A673 (cell line): ENCODE measurements at regions not wholly inside any gene's neighbourhood (a gene's known extent, or its start where the extent isn't known, plus 50 kb on each side); places are given as distances from the start of the nearest gene placed in this dataset.
"Not testable (repeated sequence)": the region's sequence is repeated elsewhere in the genome, so short reads cannot be mapped to it uniquely, and the experiment has no call there.

Source experiments
- BruUV-seq: library from RNA; stranded (reverse); fragments of 400-500 nt; replicated peaks from 2 replicates; lab custom pipeline; 2021; lab: Mats Ljungman, UMichigan
- CTCF ChIA-PET: fragments of 300-600 bp; sonication (Branson Sonifier 250); formaldehyde crosslinking; loops from one replicate; lab custom pipeline; 2022; ENCODE audit warnings: antibody characterized with exemption; lab: Charles Lee
- POLR2A ChIA-PET: fragments of 300-600 bp; sonication (Branson Sonifier 250); formaldehyde crosslinking; loops from one replicate; lab custom pipeline; 2022; ENCODE audit warnings: antibody characterized with exemption; ENCODE audit not compliant: low non-redundant PET; lab: Charles Lee
- DNase-seq: peaks from one replicate; pipeline ENCODE4 v3.0.0-alpha.2; 2015; ENCODE audit warnings: low spot score
- H3K27ac ChIP-seq: fragments of 200-600 bp; sonication (generic); 2 replicates; pipeline ENCODE4 v1.5.1; 2016; ENCODE audit warnings: mixed run types, low read depth, mild to moderate bottlenecking, mixed read lengths, antibody characterized with exemption, low read length; ENCODE audit not compliant: poor library complexity, severe bottlenecking
- H3K27me3 ChIP-seq: fragments of 200-600 bp; sonication (generic); replicated peaks from 2 replicates; pipeline ENCODE4 v1.6.1; 2017; ENCODE audit warnings: mixed run types, low read depth, mild to moderate bottlenecking, mixed read lengths, antibody characterized with exemption, low read length; ENCODE audit not compliant: insufficient read depth, poor library complexity
- H3K36me3 ChIP-seq: fragments of 200-600 bp; sonication (generic); 2 replicates; pipeline ENCODE4 v1.6.1; 2016; ENCODE audit warnings: mixed run types, mild to moderate bottlenecking, mixed read lengths, antibody characterized with exemption, low read length; ENCODE audit not compliant: insufficient read depth, poor library complexity, severe bottlenecking
- H3K4me1 ChIP-seq: fragments of 200-600 bp; sonication (generic); 2 replicates; pipeline ENCODE4 v1.6.1; 2017; ENCODE audit warnings: mixed run types, mild to moderate bottlenecking, mixed read lengths, antibody characterized with exemption, low read length; ENCODE audit not compliant: insufficient read depth, poor library complexity, severe bottlenecking
- H3K4me3 ChIP-seq: fragments of 200-600 bp; sonication (generic); 2 replicates; pipeline ENCODE4 v1.5.1; 2016; ENCODE audit warnings: low read depth, mixed run types, mild to moderate bottlenecking, mixed read lengths, low read length; ENCODE audit not compliant: poor library complexity, severe bottlenecking
- H3K9me3 ChIP-seq: fragments of 200-600 bp; sonication (generic); 2 replicates; pipeline ENCODE4 v1.6.1; 2016; ENCODE audit warnings: mixed run types, low read depth, mild to moderate bottlenecking, mixed read lengths, antibody characterized with exemption, low read length; ENCODE audit not compliant: poor library complexity, severe bottlenecking
- CTCF ChIP-seq: fragments of 300-800, 200-600 bp; sonication (generic); conservative IDR thresholded peaks from 2 replicates; pipeline ENCODE4 v1.5.1; 2017; ENCODE audit warnings: low read depth, mild to moderate bottlenecking, antibody characterized with exemption, low read length, moderate library complexity, mixed read lengths
- EZH2 ChIP-seq: fragments of 200-600 bp; sonication (generic); IDR thresholded peaks from 2 replicates; pipeline ENCODE4 v1.6.1; 2017; ENCODE audit warnings: borderline replicate concordance, low read depth, mild to moderate bottlenecking, mixed read lengths, antibody characterized with exemption, low read length; ENCODE audit not compliant: poor library complexity, severe bottlenecking
- intact Hi-C: fragments of 100-400 bp; cut with micrococcal nuclease; formaldehyde crosslinking; loops from one replicate; pipeline ENCODE4 v1.10.0; 2022; ENCODE audit not compliant: unreplicated experiment

GRCh38 chrX:121666171-121666570 is 618.8 kb downstream of the GLUD2 start:
- no TSS peak for BruUV-seq
- H3K4me1 ChIP-seq: no peaks in the 10 kb centered on the region
- DNase-seq: no peak
- no peaks in the 10 kb centered on the region for H3K9me3 ChIP-seq
- TF ChIP-seq EZH2: no peak
- TF ChIP-seq CTCF: no peak
- ChIA-PET POLR2A (no interaction called here), CTCF (no interaction called here)
- intact Hi-C loops: no loop called here
- no peak overlapping the region for H3K27ac ChIP-seq
- no peaks in the 10 kb centered on the region for H3K36me3 ChIP-seq
- H3K27me3 ChIP-seq: no peaks in the 10 kb centered on the region
- H3K4me3 ChIP-seq: no peak overlapping the region

GRCh38 chrX:121671649-121672048 is 624.2 kb downstream of the GLUD2 start:
- no peaks in the 10 kb centered on the region for H3K36me3 ChIP-seq
- H3K9me3 ChIP-seq: peaks cover 6% of the 10 kb centered on the region
- DNase-seq: no peak
- CTCF ChIA-PET: no interaction called here
- H3K27ac ChIP-seq: no peak overlapping the region
- H3K4me3 ChIP-seq: no peak overlapping the region
- no peak for TF ChIP-seq CTCF
- no peak for TF ChIP-seq EZH2
- intact Hi-C loops: no loop called here
- no peaks in the 10 kb centered on the region for H3K4me1 ChIP-seq
- no peaks in the 10 kb centered on the region for H3K27me3 ChIP-seq
- no TSS peak for BruUV-seq
- POLR2A ChIA-PET: no interaction called here

- POLR2A ChIA-PET: interaction anchor here (0.6 kb wide), 1 partner anchor 27 kb away, joined by 3 read pairs; no protein-coding TSS in a partner anchor
- CTCF ChIA-PET, intact Hi-C loops: not testable (repeated sequence)
These were observed 661.8 kb downstream of the GLUD2 start for GRCh38 chrX:121709236-121709635.

GRCh38 chrX:121733514-121733913 is 686.1 kb downstream of the GLUD2 start:
- intact Hi-C loops: no loop called here
- no TSS peak for BruUV-seq
- ChIA-PET POLR2A (no interaction called here), CTCF (no interaction called here)
- no peak overlapping the region for H3K27ac ChIP-seq
- TF ChIP-seq CTCF (no peak), EZH2 (no peak)
- H3K27me3 ChIP-seq: no peaks in the 10 kb centered on the region
- no peak for DNase-seq
- no peaks in the 10 kb centered on the region for H3K9me3 ChIP-seq
- no peak overlapping the region for H3K4me3 ChIP-seq
- no peaks in the 10 kb centered on the region for H3K4me1 ChIP-seq
- no peaks in the 10 kb centered on the region for H3K36me3 ChIP-seq

More at GRCh38 chrX:121709236-121709635, 661.8 kb downstream of the GLUD2 start:
- not testable (repeated sequence) for DNase-seq, H3K4me3 ChIP-seq, H3K27me3 ChIP-seq, H3K27ac ChIP-seq, H3K36me3 ChIP-seq, H3K9me3 ChIP-seq, H3K4me1 ChIP-seq, BruUV-seq
